Karpas-422 (cell line): ENCODE measurements at regions not wholly inside any gene's neighbourhood (a gene's known extent, or its start where the extent isn't known, plus 50 kb on each side); places are given as distances from the start of the nearest gene placed in this dataset.
"Not testable (repeated sequence)": the region's sequence is repeated elsewhere in the genome, so short reads cannot be mapped to it uniquely, and the experiment has no call there.

Source experiments
- DNase-seq: peaks from one replicate; pipeline ENCODE4 v3.0.0-alpha.2; 2015
- H2AFZ ChIP-seq: fragments of 200-600 bp; sonication (generic); 2 replicates; pipeline ENCODE4 v1.6.1; 2014; ENCODE audit warnings: antibody characterized with exemption, low read length, mixed read lengths
- H3K27ac ChIP-seq: fragments of 200-600 bp; sonication (generic); 2 replicates; pipeline ENCODE4 v1.5.1; 2014; ENCODE audit warnings: mild to moderate bottlenecking, low read length, moderate library complexity
- H3K27me3 ChIP-seq: fragments of 200-600 bp; sonication (generic); 2 replicates; pipeline ENCODE4 v1.6.1; 2014; ENCODE audit warnings: low read length, mixed read lengths
- H3K36me3 ChIP-seq: fragments of 200-600 bp; sonication (generic); 2 replicates; pipeline ENCODE4 v1.6.1; 2014; ENCODE audit warnings: low read length, mixed read lengths; ENCODE audit not compliant: insufficient read depth
- H3K4me1 ChIP-seq: fragments of 200-600 bp; sonication (generic); 2 replicates; pipeline ENCODE4 v1.6.1; 2014; ENCODE audit warnings: mild to moderate bottlenecking, low read length, mixed read lengths
- H3K4me2 ChIP-seq: fragments of 200-600 bp; sonication (generic); 2 replicates; pipeline ENCODE4 v1.6.1; 2014; ENCODE audit warnings: low read length, low read depth, mild to moderate bottlenecking; ENCODE audit not compliant: poor library complexity, severe bottlenecking
- H3K4me3 ChIP-seq: fragments of 200-600 bp; sonication (generic); 2 replicates; pipeline ENCODE4 v1.5.1; 2014; ENCODE audit warnings: mild to moderate bottlenecking, antibody characterized with exemption, low read length, mixed read lengths
- H3K79me2 ChIP-seq: fragments of 200-600 bp; sonication (generic); 2 replicates; pipeline ENCODE4 v1.6.1; 2014; ENCODE audit warnings: mild to moderate bottlenecking, low read length, mixed read lengths
- H3K9ac ChIP-seq: fragments of 200-600 bp; sonication (generic); 2 replicates; pipeline ENCODE4 v1.6.0; 2014; ENCODE audit warnings: low read length
- H3K9me2 ChIP-seq: fragments of 200-600 bp; sonication (generic), shearing (Covaris generic); replicated peaks from 2 replicates; pipeline ENCODE4 v1.6.0; 2014; ENCODE audit warnings: mild to moderate bottlenecking, low read length, moderate library complexity; ENCODE audit not compliant: insufficient read depth
- H3K9me3 ChIP-seq: fragments of 300-700, 200-600 bp; sonication (generic); 2 replicates; pipeline ENCODE4 v1.6.1; 2014; ENCODE audit warnings: low read length, mixed read lengths
- H4K20me1 ChIP-seq: fragments of 200-600 bp; sonication (generic); 2 replicates; pipeline ENCODE4 v1.6.1; 2014; ENCODE audit warnings: mild to moderate bottlenecking, antibody characterized with exemption, low read length, low read depth; ENCODE audit not compliant: insufficient read depth

DNA sequence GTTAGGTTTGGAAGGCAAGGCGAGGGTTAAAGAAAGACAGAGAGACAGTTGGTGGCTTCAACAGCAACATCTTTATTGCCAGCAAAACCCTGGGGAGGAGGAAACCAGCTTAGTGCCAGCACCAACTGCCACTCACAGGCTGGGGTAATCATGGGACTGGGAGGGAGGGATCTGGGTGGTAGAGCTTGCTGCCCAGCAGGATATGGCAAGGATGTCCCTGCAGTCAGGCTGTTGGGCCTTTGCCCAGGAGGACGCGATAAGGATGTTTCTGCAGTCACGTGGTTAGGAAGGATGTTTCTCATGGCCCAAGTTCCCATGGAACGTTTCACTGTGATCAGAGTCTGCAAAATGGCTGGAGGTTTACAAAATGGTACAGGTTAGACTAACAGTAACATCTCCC is 233.5 kb downstream of the POTED start:
- H2AFZ ChIP-seq, H3K27ac ChIP-seq, H3K9ac ChIP-seq, H3K4me2 ChIP-seq, H3K79me2 ChIP-seq, H3K4me1 ChIP-seq, H3K27me3 ChIP-seq, H3K9me2 ChIP-seq, H3K9me3 ChIP-seq, H3K36me3 ChIP-seq, H3K4me3 ChIP-seq, H4K20me1 ChIP-seq, DNase-seq: not testable (repeated sequence)

DNA sequence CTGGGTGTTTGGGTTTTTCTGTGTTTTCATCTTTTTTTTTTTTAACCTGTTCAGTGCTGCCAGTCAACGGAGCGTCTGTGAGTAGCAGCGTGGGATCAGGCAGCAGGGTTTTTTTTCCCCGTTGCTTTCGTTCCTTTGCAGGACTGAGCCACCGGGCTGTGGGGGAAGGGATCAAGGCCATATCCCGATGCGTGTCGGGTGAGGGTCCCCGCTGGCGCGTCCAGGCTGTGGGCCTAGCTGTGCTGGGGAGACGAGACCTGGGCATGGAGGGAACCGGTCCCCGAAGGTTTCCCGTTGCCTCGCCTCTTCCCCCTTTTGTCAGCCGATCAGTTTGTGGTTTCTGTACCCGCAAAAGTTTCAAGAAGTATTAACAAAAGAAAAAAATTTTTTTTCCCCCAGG is 218.1 kb downstream of the POTED start:
- DNase-seq, H3K4me3 ChIP-seq, H3K4me1 ChIP-seq, H4K20me1 ChIP-seq, H3K9me3 ChIP-seq, H3K27me3 ChIP-seq, H3K9me2 ChIP-seq, H3K36me3 ChIP-seq, H3K4me2 ChIP-seq, H3K9ac ChIP-seq, H3K27ac ChIP-seq, H3K79me2 ChIP-seq, H2AFZ ChIP-seq: not testable (repeated sequence)

DNA sequence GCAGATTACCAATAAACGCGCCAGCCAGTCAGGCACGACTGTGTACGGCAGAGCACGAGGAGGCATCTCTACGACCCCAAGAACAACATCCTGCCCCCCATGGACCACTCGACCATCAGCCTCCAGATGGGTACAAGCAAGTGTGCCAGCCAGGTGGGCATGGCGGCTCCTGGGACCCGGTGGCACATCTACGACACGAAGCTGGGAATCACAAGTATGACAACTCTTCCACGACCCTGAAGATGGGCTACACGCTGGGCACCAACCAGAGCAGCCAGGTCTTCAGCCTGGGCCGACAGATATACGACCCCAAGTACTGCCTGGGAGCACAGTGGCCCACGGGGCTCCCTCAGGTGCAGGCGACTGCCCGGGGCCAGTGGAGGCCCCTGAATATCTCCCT is 217.6 kb downstream of the POTED start:
- Histone ChIP-seq H3K27me3 (no peaks in the 10 kb centered on the region), H3K27ac (no peak overlapping the region), H4K20me1 (no peaks in the 10 kb centered on the region), H3K4me2 (no peak overlapping the region), H3K9me2 (no peaks in the 10 kb centered on the region), H2AFZ (no peak overlapping the region), H3K36me3 (no peaks in the 10 kb centered on the region), H3K4me3 (no peak overlapping the region), H3K4me1 (no peaks in the 10 kb centered on the region), H3K79me2 (no peaks in the 10 kb centered on the region), H3K9me3 (peaks cover 6% of the 10 kb centered on the region; the same call in 1 of the 2 replicates), H3K9ac (no peak overlapping the region)
- no peak for DNase-seq

DNA sequence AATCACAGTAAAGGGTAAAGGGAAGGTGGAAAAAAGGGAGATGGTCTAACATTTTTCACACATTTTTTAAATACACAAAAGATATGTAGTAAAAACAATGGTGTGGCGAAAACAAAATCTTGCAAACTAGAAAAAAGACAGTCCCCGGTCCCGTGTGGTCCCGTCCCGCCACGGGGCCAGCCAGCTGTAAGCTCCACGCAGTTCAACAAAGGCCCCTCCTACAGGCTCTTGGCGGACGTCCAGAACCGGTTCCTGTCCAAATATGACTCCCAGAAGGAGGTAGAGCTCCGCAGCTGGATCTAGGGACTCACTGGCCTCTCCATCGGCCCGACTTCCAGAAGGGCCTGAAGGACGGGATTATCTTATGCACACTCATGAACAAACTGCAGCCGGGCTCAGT is 216.9 kb downstream of the POTED start:
- H3K79me2 ChIP-seq, DNase-seq: not testable (repeated sequence)

DNA sequence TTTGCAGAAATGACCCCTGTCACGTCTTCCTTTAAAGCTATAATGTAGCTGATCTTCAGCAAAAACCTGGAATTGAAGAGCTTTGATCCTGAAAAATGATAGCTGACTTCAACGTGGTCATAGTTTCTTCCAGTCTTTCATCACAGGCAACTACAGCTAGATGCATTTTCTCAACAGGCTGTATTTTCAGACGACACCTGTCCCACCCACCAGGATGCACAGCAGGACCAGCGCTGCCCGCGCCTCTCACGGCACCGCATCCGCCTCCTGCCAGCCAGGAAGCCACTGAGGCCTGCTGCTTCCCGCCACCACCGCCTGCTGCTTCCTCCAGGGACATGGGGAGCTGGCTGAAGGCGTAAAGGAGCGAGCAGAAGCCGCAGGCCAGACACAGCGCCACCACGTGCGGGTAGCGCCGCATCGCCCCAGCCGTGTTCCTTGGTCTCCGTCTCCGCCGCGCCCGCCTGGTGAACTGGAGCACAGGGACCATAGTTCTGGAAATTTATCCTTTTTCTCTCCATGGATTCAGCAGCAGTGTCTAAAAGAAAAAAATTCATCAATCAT is 215.7 kb downstream of the POTED start:
- not testable (repeated sequence) for H3K36me3 ChIP-seq, H3K9me3 ChIP-seq, H3K9ac ChIP-seq, H3K9me2 ChIP-seq, H3K4me2 ChIP-seq, H3K4me3 ChIP-seq, H3K27me3 ChIP-seq, DNase-seq, H2AFZ ChIP-seq, H3K27ac ChIP-seq, H4K20me1 ChIP-seq, H3K4me1 ChIP-seq, H3K79me2 ChIP-seq

More for the DNA sequence above, 216.9 kb downstream of the POTED start:
- not testable (repeated sequence) for H3K4me1 ChIP-seq, H3K27ac ChIP-seq, H2AFZ ChIP-seq, H3K4me2 ChIP-seq, H3K9ac ChIP-seq, H3K27me3 ChIP-seq, H4K20me1 ChIP-seq, H3K4me3 ChIP-seq, H3K9me2 ChIP-seq, H3K36me3 ChIP-seq, H3K9me3 ChIP-seq

DNA sequence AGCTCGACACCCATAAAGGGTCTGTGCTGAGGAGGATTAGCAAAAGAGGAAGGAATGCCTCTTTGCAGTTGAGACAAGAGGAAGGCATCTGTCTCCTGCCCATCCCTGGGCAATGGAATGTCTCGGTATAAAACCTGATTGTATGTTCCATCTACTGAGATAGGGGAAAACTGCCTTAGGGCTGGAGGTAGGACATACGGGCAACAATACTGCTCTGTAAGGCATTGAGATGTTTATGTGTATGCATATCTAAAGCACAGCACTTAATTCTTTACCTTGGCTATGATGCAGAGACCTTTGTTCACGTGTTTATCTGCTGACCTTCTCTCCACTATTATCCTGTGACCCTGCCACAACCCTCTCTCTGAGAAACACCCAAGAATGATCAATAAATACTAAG is 210.7 kb downstream of the POTED start:
- not testable (repeated sequence) for H3K4me3 ChIP-seq, H3K4me2 ChIP-seq, H3K4me1 ChIP-seq, H2AFZ ChIP-seq, H3K9me3 ChIP-seq, DNase-seq, H3K27ac ChIP-seq, H3K36me3 ChIP-seq, H3K9ac ChIP-seq, H4K20me1 ChIP-seq, H3K9me2 ChIP-seq, H3K79me2 ChIP-seq, H3K27me3 ChIP-seq

DNA sequence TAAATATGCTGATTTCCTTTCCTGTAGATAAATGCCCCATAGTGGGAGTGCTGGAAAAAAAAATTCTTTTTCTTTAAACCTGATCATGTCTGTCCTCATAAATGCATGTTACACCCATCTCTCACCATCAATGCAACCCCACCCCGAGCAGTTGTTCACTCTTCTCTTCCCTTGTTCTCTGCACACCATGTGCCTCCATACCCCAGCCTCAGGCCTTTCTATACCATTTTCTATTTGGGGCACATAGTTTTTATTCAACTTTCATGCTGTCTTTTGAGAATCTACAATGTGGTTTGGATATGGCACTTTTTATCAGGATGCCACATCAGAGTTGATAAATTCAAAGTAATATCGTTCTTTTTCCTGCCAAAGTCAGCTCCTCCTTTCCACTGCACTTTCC is 202.6 kb downstream of the POTED start:
- not testable (repeated sequence) for H2AFZ ChIP-seq, H3K79me2 ChIP-seq, H3K9me2 ChIP-seq, H3K4me3 ChIP-seq, H3K36me3 ChIP-seq, DNase-seq, H3K27ac ChIP-seq, H3K27me3 ChIP-seq, H4K20me1 ChIP-seq, H3K4me2 ChIP-seq, H3K9ac ChIP-seq, H3K9me3 ChIP-seq, H3K4me1 ChIP-seq

DNA sequence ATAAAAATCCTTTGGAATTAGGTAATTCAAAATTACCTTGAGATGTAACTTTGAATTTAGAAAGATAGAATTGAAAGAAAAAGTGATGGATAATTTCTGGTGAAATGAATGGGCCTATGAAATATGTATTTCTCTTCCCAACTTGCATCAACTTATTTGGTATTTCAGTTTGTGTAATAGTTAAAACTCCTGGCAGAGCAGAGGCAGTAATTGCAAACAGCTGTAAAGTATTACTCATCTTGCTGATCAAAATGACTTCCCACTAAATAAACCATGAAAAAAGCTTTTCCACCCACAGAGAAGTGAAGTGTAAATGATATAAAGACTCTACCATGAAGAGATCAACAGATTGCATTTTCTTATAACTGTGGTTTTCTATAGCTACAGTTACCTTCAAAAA is 201.0 kb downstream of the POTED start:
- H3K27ac ChIP-seq, H3K4me1 ChIP-seq, H3K4me2 ChIP-seq, H4K20me1 ChIP-seq, H3K9me2 ChIP-seq, H2AFZ ChIP-seq, H3K27me3 ChIP-seq, DNase-seq, H3K36me3 ChIP-seq, H3K9me3 ChIP-seq, H3K4me3 ChIP-seq, H3K9ac ChIP-seq, H3K79me2 ChIP-seq: not testable (repeated sequence)

DNA sequence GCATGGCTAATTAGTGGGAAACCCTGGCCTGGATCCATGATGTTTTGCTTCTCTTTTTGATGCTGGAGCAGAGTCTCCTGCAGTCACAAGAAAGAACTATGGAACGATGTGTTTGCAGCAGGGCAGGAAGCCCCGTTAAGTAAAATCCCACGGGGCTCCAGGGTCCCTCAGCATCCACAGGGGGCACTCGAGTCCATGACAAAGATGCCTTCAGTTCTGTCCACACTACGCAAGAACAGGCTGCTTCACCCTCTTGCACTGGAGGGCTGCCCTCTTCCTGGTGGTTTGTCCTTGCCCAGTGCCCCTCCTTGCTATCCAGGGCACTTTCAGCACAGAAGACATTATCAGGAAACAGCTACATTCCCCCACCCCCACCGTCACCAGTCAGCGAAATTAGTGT is 196.9 kb downstream of the POTED start:
- not testable (repeated sequence) for H3K27ac ChIP-seq, H4K20me1 ChIP-seq, H3K27me3 ChIP-seq, H3K4me1 ChIP-seq, H3K9me2 ChIP-seq, H3K36me3 ChIP-seq, H3K4me3 ChIP-seq, H3K9me3 ChIP-seq, H3K9ac ChIP-seq, H2AFZ ChIP-seq, H3K4me2 ChIP-seq, DNase-seq, H3K79me2 ChIP-seq
